Fibroblast of gingiva (primary cell): ENCODE measurements at regions not wholly inside any gene's neighbourhood (a gene's known extent, or its start where the extent isn't known, plus 50 kb on each side); places are given as distances from the start of the nearest gene placed in this dataset.

Source experiments
- DNase-seq: peaks from one replicate; pipeline ENCODE4 v3.0.0-alpha.2; 2011; ENCODE audit warnings: low read depth

GRCh38 chr10:128422999-128423398 is 296.8 kb upstream of the MKI67 start:
- no peak for DNase-seq

GRCh38 chr10:128429321-128429720 is 303.1 kb upstream of the MKI67 start:
- no peak for DNase-seq

GRCh38 chr10:128429835-128430513 is 303.8 kb upstream of the MKI67 start:
- DNase-seq = no peak

GRCh38 chr10:128431083-128431482 is 304.9 kb upstream of the MKI67 start:
- DNase-seq = no peak

- DNase-seq = no peak
Observed at GRCh38 chr10:128431506-128431905, 305.3 kb upstream of the MKI67 start.

GRCh38 chr10:128432011-128432410 is 305.8 kb upstream of the MKI67 start:
- DNase-seq = no peak

- no peak for DNase-seq
Observed at GRCh38 chr10:128432423-128432822, 306.2 kb upstream of the MKI67 start.

- DNase-seq = no peak
Observed at GRCh38 chr10:128435811-128436210, 309.6 kb upstream of the MKI67 start.

- no peak for DNase-seq
Observed at GRCh38 chr10:128437786-128438345, 311.6 kb upstream of the MKI67 start.

- DNase-seq = no peak
Observed at GRCh38 chr10:128438417-128439063, 312.3 kb upstream of the MKI67 start.

GRCh38 chr10:128440513-128441160 is 314.4 kb upstream of the MKI67 start:
- no peak for DNase-seq

- DNase-seq = no peak
Observed at GRCh38 chr10:128443925-128444518, 317.8 kb upstream of the MKI67 start.

- no peak for DNase-seq
Observed at GRCh38 chr10:128448796-128449195, 322.6 kb upstream of the MKI67 start.

GRCh38 chr10:128451879-128452278 is 325.7 kb upstream of the MKI67 start:
- no peak for DNase-seq

- DNase-seq = no peak
Observed at GRCh38 chr10:128456271-128456670, 330.0 kb upstream of the MKI67 start.

GRCh38 chr10:128457136-128457535 is 330.9 kb upstream of the MKI67 start:
- no peak for DNase-seq

GRCh38 chr10:128461991-128462390 is 335.8 kb upstream of the MKI67 start:
- no peak for DNase-seq

GRCh38 chr10:128462844-128463243 is 336.6 kb upstream of the MKI67 start:
- DNase-seq = no peak

GRCh38 chr10:128463991-128464760 is 338.0 kb upstream of the MKI67 start:
- peak; percentile 26 for DNase-seq

GRCh38 chr10:128465697-128466096 is 339.5 kb upstream of the MKI67 start:
- no peak for DNase-seq

- DNase-seq = no peak
Observed at GRCh38 chr10:128466831-128467371, 340.7 kb upstream of the MKI67 start.

GRCh38 chr10:128468462-128468861 is 342.2 kb upstream of the MKI67 start:
- DNase-seq = no peak
